ENCODE measurements at regions not wholly inside any gene's neighbourhood (a gene's known extent, or its start where the extent isn't known, plus 50 kb on each side); places are given as distances from the start of the nearest gene placed in this dataset.

- TF ChIP-seq ZC3H10 (CRISPR knock-in tag; IDR thresholded peaks at IDR 0.05) (no peak), RARB (CRISPR knock-in tag; IDR thresholded peaks at IDR 0.05) (no peak), CREB5 (CRISPR knock-in tag; IDR thresholded peaks at IDR 0.05; ENCODE audit: low read depth) (no peak), OSR1 (CRISPR knock-in tag; IDR thresholded peaks at IDR 0.05) (no peak), PATZ1 (CRISPR knock-in tag; IDR thresholded peaks at IDR 0.05; ENCODE audit: borderline replicate concordance) (no peak), ZNF565 (CRISPR knock-in tag; conservative IDR thresholded peaks at IDR 0.05; ENCODE audit: low read depth) (no peak), ISL1 (CRISPR knock-in tag; IDR thresholded peaks at IDR 0.05) (no peak), POU6F1 (CRISPR knock-in tag; IDR thresholded peaks at IDR 0.05; ENCODE audit: borderline replicate concordance, low read depth) (no peak), TCF4 (CRISPR knock-in tag; IDR thresholded peaks at IDR 0.05; ENCODE audit: borderline replicate concordance) (no peak), GLIS3 (CRISPR knock-in tag; IDR thresholded peaks at IDR 0.05) (no peak), ZFP3 (CRISPR knock-in tag; IDR thresholded peaks at IDR 0.05) (no peak), ZNF8 (CRISPR knock-in tag; IDR thresholded peaks at IDR 0.05) (no peak)
These were observed 522.6 kb downstream of the DNAJB9 start for GRCh38 chr7:109092268-109092667.

All from SK-N-SH treated with all-trans-retinoic acid at 6 μM for 48 hours (cell line).